GM18951 (cell line): ENCODE measurements at regions not wholly inside any gene's neighbourhood (a gene's known extent, or its start where the extent isn't known, plus 50 kb on each side); places are given as distances from the start of the nearest gene placed in this dataset.

Experiments used
- POLR2A ChIP-seq: IDR thresholded peaks from 4 replicates; pipeline ENCODE4 v1.6.1; 2011; ENCODE audit warnings: mild to moderate bottlenecking; ENCODE audit not compliant: insufficient read length, insufficient read depth; ENCODE audit errors: extremely low read depth
- in situ Hi-C: fragments of 300-500 bp; cut with MboI; formaldehyde crosslinking; loops from one replicate; pipeline ENCODE4 v1.12.0; 2022; ENCODE audit warnings: low sequenced_read_pairs, mixed read lengths, inconsistent platforms; ENCODE audit not compliant: unreplicated experiment

DNA sequence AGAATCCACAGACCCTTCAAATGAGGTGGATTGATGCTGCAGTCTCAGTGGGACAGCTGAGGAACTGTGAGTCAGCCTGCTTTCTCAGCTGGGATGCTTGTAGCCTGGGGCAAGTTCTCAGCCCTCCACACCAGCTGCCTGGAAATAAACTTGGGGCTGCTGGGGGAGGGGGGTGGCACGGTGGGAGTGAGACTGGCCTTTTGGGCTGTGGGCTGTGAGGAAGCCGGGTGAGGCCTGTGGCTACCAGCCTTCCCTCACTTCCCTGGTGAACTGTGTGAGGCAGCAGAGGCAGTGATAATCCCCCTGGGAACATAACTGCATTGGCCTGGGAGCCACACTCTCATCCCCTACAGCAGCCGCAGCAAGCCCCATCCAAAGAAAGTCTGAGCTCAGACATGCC, 114.5 kb upstream of the GUCY1A1 start:
- in situ Hi-C loops, result no loop called here

DNA sequence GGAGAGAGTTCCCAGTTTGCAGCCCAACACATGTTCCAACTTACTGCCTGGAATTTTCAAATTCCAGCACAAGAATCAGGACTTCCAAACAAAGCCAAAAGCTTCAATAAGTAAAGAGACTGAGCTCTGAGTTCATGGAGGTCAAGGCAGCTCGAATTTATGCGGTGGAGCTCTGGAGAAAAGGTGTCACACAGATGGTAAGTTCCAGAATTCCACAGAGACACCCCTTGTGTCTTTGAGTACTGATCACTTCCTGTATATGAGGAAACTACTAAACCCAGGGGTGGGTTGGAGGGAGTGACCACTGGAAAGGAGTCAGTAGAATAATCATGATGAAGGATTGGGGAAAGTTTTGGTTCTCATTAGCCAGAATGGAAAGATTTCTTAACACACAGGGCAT, 118.5 kb upstream of the GUCY1A1 start:
- in situ Hi-C loops, result no loop called here

More for the DNA sequence above, 114.5 kb upstream of the GUCY1A1 start:
- no peak for TF ChIP-seq POLR2A

DNA sequence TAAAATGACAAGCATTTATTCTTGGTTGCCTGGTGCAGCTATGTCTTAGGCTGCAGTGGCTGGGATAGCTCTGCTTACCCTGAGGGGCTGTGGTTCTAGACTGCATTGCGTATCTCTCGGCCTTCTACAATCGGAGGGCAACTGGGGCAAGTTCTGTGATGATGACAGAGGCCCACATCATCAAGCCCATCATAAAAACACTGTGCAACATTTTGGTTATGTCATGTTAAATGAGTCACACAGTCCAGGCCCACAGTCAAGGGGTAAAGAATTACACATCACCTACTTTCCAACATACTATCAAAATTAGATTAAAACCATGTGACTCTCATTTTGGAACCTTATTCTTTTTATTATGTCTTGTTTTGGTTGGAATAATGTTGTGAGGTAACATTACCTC, 120.2 kb upstream of the GUCY1A1 start:
- no peak for TF ChIP-seq POLR2A
- in situ Hi-C loops, result no loop called here

More for the DNA sequence above, 118.5 kb upstream of the GUCY1A1 start:
- no peak for TF ChIP-seq POLR2A

DNA sequence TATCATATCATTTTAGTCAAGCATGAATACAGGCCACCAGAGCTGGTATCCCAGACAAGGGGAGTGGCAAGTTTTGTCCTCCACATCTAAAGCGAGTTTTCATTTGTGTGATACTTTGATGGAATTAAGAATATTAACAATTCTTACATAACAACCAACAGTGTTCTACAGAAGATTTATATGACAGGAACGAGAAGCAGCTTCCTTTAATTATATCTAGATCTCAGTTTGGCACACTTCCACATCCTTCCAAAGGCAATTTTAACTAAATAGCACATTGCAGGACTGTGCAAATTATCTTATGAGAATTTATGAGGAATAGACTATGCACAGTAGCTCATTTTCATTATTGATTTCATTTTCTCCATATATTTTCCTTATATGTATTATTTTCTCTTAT, 121.2 kb upstream of the GUCY1A1 start:
- no peak for TF ChIP-seq POLR2A
- in situ Hi-C loops, result no loop called here

DNA sequence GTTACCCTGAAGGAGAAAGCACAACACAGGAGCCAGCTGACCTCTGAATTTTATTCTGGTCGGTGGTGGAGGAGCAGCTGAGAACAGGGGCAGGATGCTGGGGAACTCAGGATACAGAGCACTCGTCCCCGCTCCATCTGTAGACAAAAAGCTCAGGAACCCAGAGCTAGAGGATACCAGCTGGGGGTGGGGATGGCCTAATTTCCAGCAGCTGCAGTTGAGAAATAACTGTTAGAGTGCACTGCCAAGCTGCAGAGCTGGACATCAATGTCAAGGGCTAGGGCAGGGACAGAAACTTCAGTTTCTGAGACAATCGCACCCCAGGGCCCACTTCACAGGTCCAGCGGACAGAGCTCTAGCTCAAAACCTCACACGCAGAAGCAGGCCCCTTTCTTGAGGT, 122.1 kb upstream of the GUCY1A1 start:
- in situ Hi-C loops, result no loop called here
- no peak for TF ChIP-seq POLR2A

DNA sequence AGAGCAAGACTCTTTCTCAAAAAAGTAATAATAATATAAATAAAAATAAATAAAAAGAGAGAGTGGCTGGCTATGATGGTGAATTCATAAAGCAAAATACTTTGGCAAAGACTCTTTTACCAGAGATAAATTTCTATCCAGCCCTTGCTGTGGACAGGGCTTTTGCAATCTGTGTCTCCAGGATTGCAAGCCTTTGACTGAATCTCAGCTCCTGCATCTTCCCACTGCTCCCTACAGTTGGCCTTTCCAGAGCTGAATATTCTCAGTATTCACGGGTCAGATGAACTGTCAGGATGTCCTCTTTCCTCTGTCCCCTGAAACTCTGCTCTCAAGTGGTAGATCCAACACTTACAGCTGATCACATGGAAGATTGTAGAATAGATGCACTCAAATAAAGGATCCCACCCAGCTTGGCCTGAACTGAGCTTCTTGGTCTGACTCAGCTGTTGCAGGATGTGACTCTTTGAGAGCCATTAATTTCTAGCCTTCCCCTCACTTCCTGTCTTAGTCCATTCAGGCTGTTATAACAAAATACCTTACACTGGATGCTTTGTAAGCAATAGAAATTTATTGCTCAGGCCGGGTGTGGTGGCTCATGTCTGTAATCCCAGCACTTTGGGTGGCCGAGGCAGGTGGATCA, 123.4 kb upstream of the GUCY1A1 start:
- no peak for TF ChIP-seq POLR2A
- in situ Hi-C loops, result no loop called here

DNA sequence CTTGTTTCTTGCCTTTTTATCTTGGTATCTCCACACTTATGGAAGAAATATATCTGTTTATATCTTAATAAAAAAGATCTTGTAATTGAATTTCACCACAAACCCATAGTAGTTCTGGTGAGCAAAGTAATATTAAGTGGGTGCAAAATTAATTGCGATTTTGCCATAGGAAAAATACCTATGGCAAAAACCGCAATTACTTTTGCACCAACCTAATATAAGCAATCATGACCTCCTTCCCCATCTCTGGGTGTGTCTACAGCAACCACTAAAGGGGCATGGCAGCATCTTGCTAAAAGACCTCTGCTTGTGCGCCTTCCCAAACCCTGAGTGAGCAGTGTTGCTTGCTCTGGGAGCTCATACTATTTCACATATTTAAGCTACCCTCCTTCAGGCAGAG, 124.2 kb upstream of the GUCY1A1 start:
- in situ Hi-C loops, result no loop called here
- no peak for TF ChIP-seq POLR2A

DNA sequence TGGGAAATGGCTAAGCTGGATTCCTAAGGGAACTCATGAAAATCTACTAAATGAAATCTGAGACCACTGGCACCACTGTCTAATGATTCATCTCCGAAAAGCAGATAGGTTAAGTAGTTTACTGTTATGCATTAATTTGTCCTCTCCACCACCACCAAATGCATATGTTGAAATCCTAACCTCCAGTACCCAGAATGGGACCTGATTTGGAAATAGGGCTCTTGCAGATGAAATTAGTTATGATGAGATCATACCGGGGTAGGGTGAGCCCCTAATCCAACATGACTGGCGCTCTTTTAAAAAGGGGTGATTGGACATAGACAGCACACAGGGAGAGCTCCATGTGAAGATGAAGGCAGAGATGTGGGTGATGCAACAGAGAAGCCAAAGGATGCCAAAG, 124.9 kb upstream of the GUCY1A1 start:
- in situ Hi-C loops, result no loop called here
- TF ChIP-seq POLR2A, result no peak

DNA sequence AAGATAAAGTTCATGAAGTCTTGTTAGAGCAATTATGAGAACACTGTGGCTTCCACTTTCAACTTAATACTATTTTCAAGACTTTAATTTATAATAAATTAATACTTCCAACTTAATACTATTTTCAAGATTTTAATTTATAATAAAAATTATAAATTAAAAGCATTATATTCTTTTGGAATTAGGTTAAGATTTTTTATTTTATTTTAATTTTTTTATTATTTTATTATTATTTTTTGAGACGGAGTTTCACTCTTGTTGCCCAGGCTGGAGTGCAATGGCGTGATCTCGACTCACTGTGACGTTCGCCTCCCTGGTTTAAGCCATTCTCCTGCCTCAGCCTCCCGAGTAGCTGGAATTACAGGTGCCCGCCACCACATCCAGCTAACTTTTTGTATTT, 126.0 kb upstream of the GUCY1A1 start:
- TF ChIP-seq POLR2A, result no peak
- in situ Hi-C loops, result no loop called here

DNA sequence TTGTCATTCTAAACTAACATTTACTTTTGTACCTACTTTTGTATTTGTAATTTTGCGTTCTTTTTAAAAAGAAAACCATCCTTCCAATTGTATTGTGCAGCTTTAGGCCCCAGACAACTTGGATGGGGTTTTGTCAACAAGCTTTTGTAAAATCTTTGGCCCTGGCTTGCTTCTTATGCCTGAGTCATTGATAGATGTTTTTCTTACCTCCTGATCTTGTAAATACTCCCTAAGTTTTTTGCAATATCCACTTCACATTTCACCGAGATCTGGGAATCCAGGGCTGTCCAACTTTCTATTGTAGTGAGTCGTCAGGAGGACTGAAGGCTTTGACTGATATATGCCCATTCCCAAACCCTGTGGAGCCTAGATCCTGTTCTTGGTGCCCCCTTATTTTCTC, 126.9 kb upstream of the GUCY1A1 start:
- TF ChIP-seq POLR2A, result no peak
- in situ Hi-C loops, result no loop called here

DNA sequence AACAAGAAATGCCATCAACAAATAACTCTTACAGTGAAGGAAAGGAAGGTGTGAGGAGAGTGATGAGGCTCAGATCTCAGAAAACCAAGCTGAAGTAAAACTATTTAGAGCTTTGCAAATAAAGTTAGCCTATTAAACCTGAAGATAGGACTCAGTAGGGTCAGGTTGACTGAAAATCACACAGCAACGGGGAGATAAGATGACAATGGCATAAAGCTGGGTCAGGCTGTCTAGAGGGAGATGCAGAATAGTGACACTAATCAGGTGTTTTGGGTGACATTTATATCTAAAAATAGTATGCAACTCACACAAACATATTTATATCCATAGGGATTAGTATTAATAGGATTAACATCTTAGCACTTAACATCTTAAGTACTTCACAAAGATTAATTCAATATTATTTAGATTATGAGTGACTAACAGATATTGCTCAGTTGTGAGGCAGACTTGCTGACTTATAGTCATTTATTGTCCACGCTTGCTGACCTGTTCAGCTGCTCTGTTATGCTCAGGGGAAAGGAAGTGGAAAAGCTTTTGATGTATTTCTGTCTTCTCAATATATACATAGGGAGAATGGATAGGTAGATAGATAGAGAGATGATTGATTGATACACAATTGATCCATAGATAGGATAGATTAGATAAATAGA, 130.7 kb upstream of the GUCY1A1 start:
- no peak for TF ChIP-seq POLR2A
- in situ Hi-C loops, result no loop called here

DNA sequence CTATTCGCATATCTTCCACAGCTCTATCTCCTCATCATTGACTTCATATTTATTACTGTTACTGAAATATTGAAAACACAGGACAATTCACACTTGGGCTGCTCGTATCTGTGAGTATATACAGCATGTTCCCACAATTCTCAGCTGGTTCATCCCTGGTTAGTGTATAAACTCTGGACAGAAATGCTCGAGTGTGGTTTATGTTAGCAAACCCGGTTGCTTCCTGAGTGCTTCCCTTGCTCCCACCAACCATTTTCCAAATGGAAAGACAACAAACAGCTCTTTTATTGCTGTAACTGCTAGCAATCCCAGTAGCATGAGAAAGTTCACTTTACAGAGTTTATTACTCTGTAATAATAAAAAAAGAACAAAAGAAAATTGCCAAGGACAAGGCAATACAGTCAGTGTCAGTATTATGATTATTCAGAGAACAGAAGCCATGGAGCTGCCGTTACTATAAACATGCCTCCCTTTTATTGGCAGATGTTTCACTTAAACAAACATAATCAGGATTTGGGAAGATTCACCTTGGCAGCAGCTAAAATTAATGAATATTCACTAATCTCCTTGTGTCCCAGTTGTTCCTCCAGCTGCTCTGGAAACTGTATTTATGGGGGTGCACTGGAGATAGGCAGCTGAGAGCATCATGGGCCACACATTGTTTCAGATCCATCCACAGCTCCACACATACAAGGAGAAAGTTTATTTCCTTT, 134.1 kb upstream of the GUCY1A1 start:
- in situ Hi-C loops, result no loop called here
- TF ChIP-seq POLR2A, result no peak

DNA sequence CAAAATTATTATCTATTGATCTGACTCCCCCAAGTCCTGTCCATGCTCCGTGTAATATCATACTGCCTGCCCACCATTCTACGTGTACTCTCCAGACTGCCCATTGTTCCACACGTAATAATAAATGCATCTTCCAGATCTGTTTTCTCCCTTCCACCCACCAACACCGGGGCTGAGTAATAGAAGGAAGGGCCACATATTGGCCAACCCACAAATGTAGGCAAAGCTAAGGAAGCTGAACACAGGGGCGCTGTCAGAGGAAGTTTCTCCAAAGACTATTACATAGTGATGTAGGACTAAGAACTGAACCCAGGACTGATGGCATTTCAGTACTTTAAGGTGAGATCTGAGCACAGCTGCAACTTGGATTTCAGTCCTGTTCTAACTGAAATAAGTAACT, 135.8 kb upstream of the GUCY1A1 start:
- no peak for TF ChIP-seq POLR2A
- in situ Hi-C loops, result no loop called here

DNA sequence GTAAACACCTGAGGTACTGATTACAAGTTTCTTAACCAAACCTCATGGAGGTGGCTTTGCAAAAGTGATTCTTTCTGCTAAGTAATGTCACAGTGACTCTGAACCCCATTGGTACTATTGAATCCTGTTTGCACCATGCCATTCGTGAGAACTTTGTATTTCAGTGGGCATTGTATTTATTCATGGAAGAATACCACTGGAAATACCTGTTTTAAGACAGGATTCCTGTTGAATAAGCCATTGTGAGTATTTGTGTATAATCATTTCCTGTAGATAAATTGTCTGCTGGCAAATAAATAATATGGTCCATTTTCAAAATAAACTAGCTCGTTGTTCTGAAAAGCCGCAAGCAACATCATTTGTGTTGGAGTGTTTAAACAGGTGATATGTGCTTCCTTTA, 136.4 kb upstream of the GUCY1A1 start:
- TF ChIP-seq POLR2A, result no peak
- in situ Hi-C loops, result no loop called here
